Right cardiac atrium (tissue), 5 donors: ENCODE measurements at regions not wholly inside any gene's neighbourhood (a gene's known extent, or its start where the extent isn't known, plus 50 kb on each side); places are given as distances from the start of the nearest gene placed in this dataset.

Experiments
- ATAC-seq, 2 donors: fragments of 200-7000 bp; cut with Tn5 transposase; one replicate each; pipeline versions ENCODE4 v1.8.0 to v1.9.1; 2020; ENCODE audit warnings: moderate library complexity in 2 of 2, mild to moderate bottlenecking in 1 of 2
- DNase-seq, 3 donors: peaks; one replicate each; pipeline ENCODE4 v3.0.0-alpha.2; 2020
- H3K27ac ChIP-seq: one replicate; pipeline ENCODE4 v1.5.1; 2013; ENCODE audit warnings: mild to moderate bottlenecking, low read length, control low read depth, moderate library complexity
- H3K27me3 ChIP-seq: one replicate; pipeline ENCODE4 v1.6.1; 2013; ENCODE audit not compliant: control insufficient read depth, insufficient read depth
- H3K4me1 ChIP-seq: one replicate; pipeline ENCODE4 v1.6.1; 2013; ENCODE audit warnings: low read length; ENCODE audit not compliant: control insufficient read depth, insufficient read depth
- H3K4me3 ChIP-seq: one replicate; pipeline ENCODE4 v1.5.1; 2013; ENCODE audit warnings: low read length, control low read depth
- H3K9me3 ChIP-seq: one replicate; pipeline ENCODE4 v1.6.1; 2013; ENCODE audit warnings: low read length; ENCODE audit not compliant: control insufficient read depth
- WGBS: extraction: QIAGEN DNeasy Blood & Tissue Kit; methylation state at CpG from one replicate; pipeline ENCODE4 v1.1.7; 2013; 5-methylcytosine and 5-hydroxymethylcytosine counted together
- intact Hi-C, 4 donors: fragments of 100-400 bp; cut with DNase I; formaldehyde crosslinking; loops; one replicate each; pipeline versions ENCODE4 v1.11.0 to v1.14.0; 2022 to 2023
- donor health status: healthy with polysubstance abuse.
- donor health status: DM: no; HTN: yes; CAD: no.
- donor health status: DM: no; HTN: no; CAD: no.
- donor health status: DM: no; HTN: yes; CAD: no; lungs with severe emphysema.
- donor health status: DM: yes; HTN: yes; CAD: no.

DNA sequence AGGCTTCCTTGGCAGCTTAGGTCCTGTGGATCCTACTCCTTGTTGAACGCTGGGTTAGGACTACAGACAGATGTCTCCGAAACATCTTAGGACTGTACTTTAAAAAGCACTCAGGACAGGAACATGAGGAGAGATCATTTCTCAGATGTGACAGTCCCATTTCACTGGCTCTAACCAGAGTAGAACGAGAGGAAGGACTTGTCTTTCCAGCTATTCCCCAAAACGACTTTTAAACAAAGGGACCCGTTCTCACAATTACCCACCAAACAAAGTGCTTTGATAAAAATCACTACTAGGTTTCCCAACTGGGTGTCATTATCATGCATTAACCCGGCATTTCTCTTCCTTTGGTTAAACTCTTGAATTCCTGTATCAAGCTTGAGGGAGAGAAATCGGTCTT is 84.7 kb upstream of the BARX2 start:
- no peak for DNase-seq
- intact Hi-C loops: no loop called here
- H3K4me1 ChIP-seq: no peaks in the 10 kb centered on the region
- H3K27me3 ChIP-seq: no peaks in the 10 kb centered on the region
- no peak overlapping the region for H3K27ac ChIP-seq
- no peak for ATAC-seq
- H3K9me3 ChIP-seq: no peaks in the 10 kb centered on the region
- 73% methylated on average over 7 of the region's 7 CpGs for WGBS
- H3K4me3 ChIP-seq: no peak overlapping the region

- Histone ChIP-seq H3K27me3 (no peaks in the 10 kb centered on the region), H3K9me3 (no peaks in the 10 kb centered on the region), H3K4me3 (no peak overlapping the region), H3K4me1 (no peaks in the 10 kb centered on the region), H3K27ac (no peak overlapping the region)
- intact Hi-C loops: no loop called here
- ATAC-seq (no peak), DNase-seq (no peak)
- 89% methylated on average over 13 of the region's 13 CpGs for WGBS
These were observed 86.2 kb upstream of the BARX2 start for GRCh38 chr11:129289350-129290040.

- H3K27ac ChIP-seq: no peak overlapping the region
- intact Hi-C loops: no loop called here
- H3K9me3 ChIP-seq: no peaks in the 10 kb centered on the region
- H3K27me3 ChIP-seq: no peaks in the 10 kb centered on the region
- ATAC-seq (no peak), DNase-seq (no peak)
- H3K4me3 ChIP-seq: no peak overlapping the region
- H3K4me1 ChIP-seq: no peaks in the 10 kb centered on the region
- WGBS: 41% methylated on average over 3 of the region's 3 CpGs
These were observed 87.7 kb upstream of the BARX2 start for GRCh38 chr11:129287920-129288319.

- no peak overlapping the region for H3K27ac ChIP-seq
These were observed 88.8 kb upstream of the BARX2 start for GRCh38 chr11:129286813-129287212.

GRCh38 chr11:129285402-129285786 is 90.3 kb upstream of the BARX2 start:
- intact Hi-C loops: no loop called here
- Histone ChIP-seq H3K4me1 (no peaks in the 10 kb centered on the region), H3K9me3 (no peaks in the 10 kb centered on the region), H3K27ac (no peak overlapping the region), H3K4me3 (no peak overlapping the region), H3K27me3 (no peaks in the 10 kb centered on the region)
- 17% methylated on average over 1 of the region's 1 CpG for WGBS
- no peak for DNase-seq
- no peak for ATAC-seq

More at GRCh38 chr11:129286813-129287212, 88.8 kb upstream of the BARX2 start:
- Histone ChIP-seq H3K4me3 (no peak overlapping the region), H3K27me3 (no peaks in the 10 kb centered on the region), H3K9me3 (no peaks in the 10 kb centered on the region), H3K4me1 (no peaks in the 10 kb centered on the region)
- intact Hi-C loops: no loop called here
- DNase-seq (no peak), ATAC-seq (no peak)
- WGBS: 33% methylated on average over 7 of the region's 7 CpGs

GRCh38 chr11:129283141-129283540 is 91.0 kb upstream of the ARHGAP32 start:
- ATAC-seq: no peak

DNA sequence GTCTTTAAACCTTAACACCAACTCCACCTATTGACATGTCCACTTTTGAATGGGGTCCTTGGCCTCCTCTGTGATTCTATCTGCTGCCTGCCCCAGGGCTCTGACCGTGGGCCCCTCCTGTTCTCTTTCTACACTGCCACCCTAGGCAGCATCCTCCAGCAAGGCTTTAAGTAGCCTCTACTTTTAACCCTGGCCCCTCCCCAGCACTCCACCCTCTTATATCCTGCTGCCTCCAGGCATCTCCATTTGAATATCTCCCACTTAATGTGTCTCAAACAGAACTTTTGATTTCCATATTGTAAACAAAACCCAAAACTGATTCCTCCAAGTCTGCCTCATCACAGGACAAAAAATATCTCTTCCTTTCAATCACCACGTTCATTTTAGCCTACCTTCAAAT is 90.5 kb upstream of the ARHGAP32 start:
- WGBS: 59% methylated on average over 2 of the region's 2 CpGs

More at GRCh38 chr11:129283141-129283540, 91.0 kb upstream of the ARHGAP32 start:
- Histone ChIP-seq H3K4me3 (no peak overlapping the region), H3K4me1 (no peaks in the 10 kb centered on the region), H3K9me3 (no peaks in the 10 kb centered on the region), H3K27ac (no peak overlapping the region), H3K27me3 (no peaks in the 10 kb centered on the region)
- no peak for DNase-seq
- intact Hi-C loops: no loop called here
- 72% methylated on average over 1 of the region's 1 CpG for WGBS

DNA sequence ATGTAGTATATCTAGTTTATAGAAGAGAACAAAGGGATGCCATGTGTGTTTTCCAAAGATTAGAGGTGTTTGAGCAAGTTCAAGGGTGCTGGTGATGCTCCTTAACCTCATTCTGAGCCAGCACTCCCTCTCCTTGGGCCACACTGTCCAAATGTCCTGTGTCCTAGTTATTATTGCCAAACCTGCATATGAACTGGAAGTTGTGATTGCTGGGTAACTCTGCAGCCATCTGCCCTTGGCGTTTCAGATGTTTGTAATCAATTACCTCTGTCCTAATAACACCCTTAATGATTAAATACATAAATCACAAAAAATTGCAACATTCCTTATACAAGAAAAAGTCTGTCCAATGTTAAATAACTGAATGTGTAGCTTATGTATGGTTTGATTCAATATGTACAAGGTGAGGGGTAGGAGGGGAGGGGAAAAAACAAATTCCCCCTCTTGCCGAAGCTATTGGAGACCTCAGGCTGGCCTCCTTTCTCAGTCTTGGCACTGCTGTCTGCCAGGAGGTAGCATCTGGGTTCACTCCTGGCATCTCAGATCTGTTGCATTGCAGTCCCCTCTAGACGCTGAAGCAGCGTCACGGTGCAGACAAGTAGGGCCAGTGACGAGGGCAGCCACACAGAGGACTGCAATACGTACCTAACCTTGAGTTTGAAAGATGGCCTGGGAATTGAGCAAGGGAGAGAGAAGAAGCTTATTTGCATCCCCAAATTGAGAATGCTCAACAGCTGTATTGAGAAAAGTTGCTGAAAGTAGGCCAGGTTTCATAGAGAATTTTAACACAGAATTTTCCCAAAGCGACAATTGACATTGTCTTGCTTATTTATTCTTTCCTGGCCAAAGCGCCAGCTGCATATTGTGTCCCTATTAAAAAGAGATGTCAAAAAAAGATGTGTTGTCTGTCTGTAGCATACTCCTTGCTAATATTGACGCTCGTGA is 89.6 kb upstream of the ARHGAP32 start:
- Histone ChIP-seq H3K4me3 (no peak overlapping the region), H3K4me1 (no peaks in the 10 kb centered on the region), H3K9me3 (no peaks in the 10 kb centered on the region), H3K27me3 (no peaks in the 10 kb centered on the region), H3K27ac (no peak overlapping the region)
- ATAC-seq (no peak), DNase-seq (no peak)
- intact Hi-C loops: no loop called here
- WGBS: 93% methylated on average over 11 of the region's 11 CpGs

More for the DNA sequence above, 90.5 kb upstream of the ARHGAP32 start:
- Histone ChIP-seq H3K27ac (no peak overlapping the region), H3K27me3 (no peaks in the 10 kb centered on the region), H3K4me1 (no peaks in the 10 kb centered on the region), H3K9me3 (no peaks in the 10 kb centered on the region), H3K4me3 (no peak overlapping the region)
- DNase-seq: no peak
- intact Hi-C loops: no loop called here
- ATAC-seq: no peak

GRCh38 chr11:129280027-129280811 is 88.1 kb upstream of the ARHGAP32 start:
- H3K9me3 ChIP-seq: no peaks in the 10 kb centered on the region
- ATAC-seq: no peak
- no peak overlapping the region for H3K27ac ChIP-seq
- peak in 1 of 3 donors; percentile 46 for DNase-seq
- no peaks in the 10 kb centered on the region for H3K4me1 ChIP-seq
- WGBS: 51% methylated on average over 16 of the region's 16 CpGs
- peak overlapping the region; percentile 100 for H3K4me3 ChIP-seq
- intact Hi-C loops: no loop called here
- no peaks in the 10 kb centered on the region for H3K27me3 ChIP-seq

- no peaks in the 10 kb centered on the region for H3K4me1 ChIP-seq
- no peaks in the 10 kb centered on the region for H3K27me3 ChIP-seq
- DNase-seq (peak; percentile 85 to 94 (median 94)), ATAC-seq (peak; percentile 94 to 95)
- peak overlapping the region; percentile 14 for H3K27ac ChIP-seq
- intact Hi-C loops: no loop called here
- peak overlapping the region; percentile 100 for H3K4me3 ChIP-seq
- under 1% methylated on average over 100 of the region's 103 CpGs for WGBS
- H3K9me3 ChIP-seq: no peaks in the 10 kb centered on the region
These were observed 87.4 kb upstream of the ARHGAP32 start for GRCh38 chr11:129279326-129280026.
